HepG2 (cell line): ENCODE measurements at regions not wholly inside any gene's neighbourhood (a gene's known extent, or its start where the extent isn't known, plus 50 kb on each side); places are given as distances from the start of the nearest gene placed in this dataset.

Source experiments
- AFF4 ChIP-seq: sonication (generic); formaldehyde crosslinking; IDR thresholded peaks from 2 replicates; pipeline ENCODE4 v1.4.0; 2020; ENCODE audit warnings: missing genetic modification reagents
- ASH2L ChIP-seq: fragments of 300-600, 200-600 bp; sonication (generic); IDR thresholded peaks from 2 replicates; pipeline ENCODE4 v1.7.0; 2017; ENCODE audit warnings: low read depth, mild to moderate bottlenecking, moderate library complexity, mixed read lengths, low read length; ENCODE audit not compliant: insufficient read length
- FIP1L1 ChIP-seq: fragments of 200-400 bp; formaldehyde crosslinking; IDR thresholded peaks from 2 replicates; pipeline ENCODE4 v1.6.1; 2018; ENCODE audit warnings: low read depth, mild to moderate bottlenecking, low read length, moderate library complexity, borderline replicate concordance; ENCODE audit not compliant: insufficient read depth
- GMEB1 ChIP-seq: sonication (generic); formaldehyde crosslinking; IDR thresholded peaks from 2 replicates; pipeline ENCODE4 v1.5.1; 2020; ENCODE audit warnings: missing genetic modification reagents, mild to moderate bottlenecking, borderline replicate concordance
- ISX ChIP-seq: sonication (generic); formaldehyde crosslinking; conservative IDR thresholded peaks from 2 replicates; pipeline ENCODE4 v1.5.0; 2020; ENCODE audit warnings: missing genetic modification reagents
- NFE2 ChIP-seq: sonication (generic); formaldehyde crosslinking; IDR thresholded peaks from 2 replicates; pipeline ENCODE4 v1.4.0; 2020; ENCODE audit warnings: missing genetic modification reagents
- NFIB ChIP-seq: sonication (generic); formaldehyde crosslinking; IDR thresholded peaks from 2 replicates; pipeline ENCODE4 v1.9.0; 2021; ENCODE audit warnings: missing genetic modification reagents, mild to moderate bottlenecking, borderline replicate concordance
- PBX3 ChIP-seq: sonication (generic); formaldehyde crosslinking; IDR thresholded peaks from 2 replicates; pipeline ENCODE4 v1.8.1; 2023; ENCODE audit warnings: missing genetic modification reagents, inconsistent platforms, borderline replicate concordance
- POLR2G ChIP-seq: fragments of 200-400 bp; formaldehyde crosslinking; IDR thresholded peaks from 2 replicates; pipeline ENCODE4 v1.6.1; 2018; ENCODE audit warnings: mild to moderate bottlenecking, low read depth, low read length, moderate library complexity
- SOX13 ChIP-seq, 3 experiments: fragments of 450-650 bp in 1 of 3; sonication (generic) in 1 of 3; formaldehyde crosslinking in 1 of 3; IDR thresholded peaks in 2 of 3; conservative IDR thresholded peaks in 1 of 3; 2 replicates each; pipeline versions ENCODE4 v1.5.0 to v1.6.1; 2016 to 2020; ENCODE audit warnings: antibody characterized with exemption in 1 of 3, mild to moderate bottlenecking in 1 of 3, missing compliant biosample characterization in 1 of 3, missing genetic modification reagents in 1 of 3, moderate library complexity in 1 of 3
- ZHX2 ChIP-seq, 2 experiments: sonication (generic) in 1 of 2; formaldehyde crosslinking in 1 of 2; IDR thresholded peaks; 2 replicates each; pipeline versions ENCODE4 v1.6.1 to v1.9.0; 2014 to 2022; ENCODE audit warnings: antibody characterized with exemption in 1 of 2, borderline replicate concordance in 1 of 2, inconsistent platforms in 1 of 2, low read depth in 1 of 2, missing genetic modification reagents in 1 of 2
- ZNF619 ChIP-seq: sonication (generic); formaldehyde crosslinking; IDR thresholded peaks from 2 replicates; pipeline ENCODE4 v1.4.0; 2020; ENCODE audit warnings: mild to moderate bottlenecking, missing genetic modification reagents
- ZNF839 ChIP-seq: sonication (generic); formaldehyde crosslinking; IDR thresholded peaks from 2 replicates; pipeline ENCODE4 v1.4.0; 2020; ENCODE audit warnings: missing genetic modification reagents, mild to moderate bottlenecking, borderline replicate concordance

- no peak for TF ChIP-seq GMEB1 (CRISPR knock-in tag)
- no peak for TF ChIP-seq ASH2L
- TF ChIP-seq POLR2G: no peak
- TF ChIP-seq ISX (CRISPR knock-in tag): no peak
- no peak for TF ChIP-seq PBX3
- TF ChIP-seq AFF4: no peak
- no peak for TF ChIP-seq FIP1L1
- no peak for TF ChIP-seq NFIB (CRISPR knock-in tag)
- no peak for TF ChIP-seq ZNF839 (CRISPR knock-in tag)
- no peak for TF ChIP-seq NFE2 (CRISPR knock-in tag)
- no peak for TF ChIP-seq SOX13 (IDR thresholded peaks at IDR 0.05)
- TF ChIP-seq SOX13 (CRISPR knock-in tag; conservative IDR thresholded peaks at IDR 0.05 in 1 of 2, IDR thresholded peaks at IDR 0.05 in 1 of 2): no peak
- no peak for TF ChIP-seq ZNF619 (CRISPR knock-in tag)
- no peak for TF ChIP-seq ZHX2 (IDR thresholded peaks at IDR 0.05; ENCODE audit: low read depth)
- no peak for TF ChIP-seq ZHX2 (CRISPR knock-in tag; IDR thresholded peaks at IDR 0.05; ENCODE audit: borderline replicate concordance)
Observed at GRCh38 chr5:61599370-61600122, 267.5 kb downstream of the ZSWIM6 start (continued).
